GM23338 (cell line): ENCODE measurements at regions not wholly inside any gene's neighbourhood (a gene's known extent, or its start where the extent isn't known, plus 50 kb on each side); places are given as distances from the start of the nearest gene placed in this dataset.

Experiments used
- ATAC-seq: fragments of 200-7000 bp; cut with Tn5 transposase; 3 replicates; pipeline ENCODE4 v1.9.1; 2020
- DNase-seq: peaks from one replicate; pipeline ENCODE4 v3.0.0-alpha.2; 2015; ENCODE audit warnings: low spot score
- H2AFZ ChIP-seq: fragments of 200-600 bp; sonication (generic); 2 replicates; pipeline ENCODE4 v1.8.0; 2016; ENCODE audit warnings: antibody characterized with exemption, mild to moderate bottlenecking, moderate library complexity
- H3F3A ChIP-seq: fragments of 200-600 bp; sonication (generic); replicated peaks from 2 replicates; pipeline ENCODE4 v1.8.0; 2017; ENCODE audit warnings: antibody characterized with exemption, mixed run types, low read depth
- H3K27ac ChIP-seq: fragments of 200-600 bp; sonication (generic); 2 replicates; pipeline ENCODE4 v1.6.1; 2016; ENCODE audit warnings: low read depth
- H3K27me3 ChIP-seq: fragments of 200-600 bp; sonication (generic); 2 replicates; pipeline ENCODE4 v1.8.0; 2016; ENCODE audit warnings: mild to moderate bottlenecking, mixed run types, moderate library complexity; ENCODE audit not compliant: insufficient read depth
- H3K36me3 ChIP-seq: fragments of 200-600 bp; sonication (generic); 2 replicates; pipeline ENCODE4 v1.8.0; 2016; ENCODE audit warnings: mild to moderate bottlenecking; ENCODE audit not compliant: insufficient read depth
- H3K4me1 ChIP-seq: fragments of 200-600 bp; sonication (generic); 2 replicates; pipeline ENCODE4 v1.8.0; 2016; ENCODE audit warnings: mild to moderate bottlenecking, moderate library complexity; ENCODE audit not compliant: insufficient read depth
- H3K4me2 ChIP-seq: fragments of 200-600 bp; sonication (generic); 2 replicates; pipeline ENCODE4 v1.7.1; 2017; ENCODE audit warnings: mixed run types
- H3K4me3 ChIP-seq: fragments of 200-600 bp; sonication (generic); 2 replicates; pipeline ENCODE4 v1.6.1; 2016; ENCODE audit warnings: mixed run types
- H3K79me2 ChIP-seq: fragments of 200-600 bp; sonication (generic); replicated peaks from 2 replicates; pipeline ENCODE4 v1.8.0; 2017; ENCODE audit warnings: mild to moderate bottlenecking; ENCODE audit not compliant: insufficient read depth
- H3K9me2 ChIP-seq: fragments of 200-600 bp; sonication (generic); 2 replicates; pipeline ENCODE4 v1.8.0; 2017; ENCODE audit not compliant: insufficient read depth
- H4K20me1 ChIP-seq: fragments of 200-600 bp; sonication (generic); replicated peaks from 2 replicates; pipeline ENCODE4 v1.8.0; 2017; ENCODE audit warnings: mild to moderate bottlenecking; ENCODE audit not compliant: insufficient read depth
- H3K27ac Mint-ChIP-seq: 2 replicates; pipeline ENCODE4 v1.8.0; 2020; ENCODE audit warnings: inconsistent platforms, mild to moderate bottlenecking, moderate library complexity, mixed read lengths
- H3K27me3 Mint-ChIP-seq: 3 replicates; pipeline ENCODE4 v1.8.0; 2022; ENCODE audit warnings: low read depth, mild to moderate bottlenecking, moderate library complexity, mixed read lengths, inconsistent platforms; ENCODE audit not compliant: insufficient read depth, poor library complexity
- H3K36me3 Mint-ChIP-seq: 3 replicates; pipeline ENCODE4 v1.8.0; 2021; ENCODE audit warnings: low read depth, mild to moderate bottlenecking, inconsistent platforms, moderate library complexity, mixed read lengths
- H3K4me1 Mint-ChIP-seq: 3 replicates; pipeline ENCODE4 v1.8.0; 2020; ENCODE audit warnings: mild to moderate bottlenecking, inconsistent platforms, mixed read lengths
- H3K4me3 Mint-ChIP-seq: 3 replicates; pipeline ENCODE4 v1.8.0; 2021; ENCODE audit warnings: moderate library complexity, mild to moderate bottlenecking, inconsistent platforms, mixed read lengths
- H3K9me3 Mint-ChIP-seq: 3 replicates; pipeline ENCODE4 v1.8.0; 2020; ENCODE audit warnings: moderate library complexity, mild to moderate bottlenecking, inconsistent platforms, mixed read lengths
- JUNB ChIP-seq: IDR thresholded peaks from one replicate; pipeline ENCODE4 v1.6.1; 2016; ENCODE audit warnings: antibody characterized with exemption; ENCODE audit not compliant: unreplicated experiment
- POLR2AphosphoS5 ChIP-seq: IDR thresholded peaks from 2 replicates; pipeline ENCODE4 v1.6.1; 2016; ENCODE audit warnings: antibody characterized with exemption, low read depth
- ZNF462 ChIP-seq: fragments of 250-450 bp; sonication (Bioruptor Pico); IDR thresholded peaks from 2 replicates; pipeline ENCODE4 v1.5.0; 2020; ENCODE audit warnings: mild to moderate bottlenecking, moderate library complexity
- TF ChIP-seq, protein P1 (sequence below): IDR thresholded peaks from one replicate; pipeline ENCODE4 v1.6.1; 2018; ENCODE audit warnings: antibody characterized with exemption; ENCODE audit not compliant: unreplicated experiment

DNA sequence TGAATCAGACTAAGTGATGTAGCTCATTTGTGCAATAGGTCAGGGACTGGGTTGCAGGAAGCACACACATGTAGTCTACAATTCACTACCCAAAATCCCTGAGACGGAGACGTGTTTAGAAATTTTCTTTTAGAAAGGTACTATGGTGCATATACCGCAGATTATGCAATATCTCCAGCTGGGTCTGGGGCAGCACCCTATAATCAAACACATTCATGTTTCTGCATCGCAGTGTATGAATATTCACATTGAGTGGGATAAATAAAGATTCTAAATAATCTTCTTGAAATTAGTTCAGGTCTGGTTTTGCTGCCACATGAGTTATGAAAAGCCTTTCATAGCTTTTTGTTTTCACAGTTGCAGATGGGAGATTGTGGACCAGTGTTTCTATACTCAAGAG, 395.7 kb upstream of the FANCL start:
- no peak overlapping the region for H3K4me3 Mint-ChIP-seq
- no peaks in the 10 kb centered on the region for H3F3A ChIP-seq
- H3K27me3 ChIP-seq, result no peaks in the 10 kb centered on the region
- no peak overlapping the region for H3K4me2 ChIP-seq
- peaks cover 29% of the 10 kb centered on the region for H3K4me1 ChIP-seq
- no peaks in the 10 kb centered on the region for H4K20me1 ChIP-seq
- H3K36me3 Mint-ChIP-seq, result no peaks in the 10 kb centered on the region
- H3K9me3 Mint-ChIP-seq, result no peaks in the 10 kb centered on the region
- no peaks in the 10 kb centered on the region for H3K27me3 Mint-ChIP-seq
- H2AFZ ChIP-seq, result no peak overlapping the region
- DNase-seq (no peak), ATAC-seq (no peak)
- H3K36me3 ChIP-seq, result no peaks in the 10 kb centered on the region
- H3K9me2 ChIP-seq, result no peaks in the 10 kb centered on the region
- TF ChIP-seq POLR2AphosphoS5 (no peak), ZNF462 (CRISPR knock-in tag) (no peak), JUNB (no peak)
- TF ChIP-seq, protein P1, sequence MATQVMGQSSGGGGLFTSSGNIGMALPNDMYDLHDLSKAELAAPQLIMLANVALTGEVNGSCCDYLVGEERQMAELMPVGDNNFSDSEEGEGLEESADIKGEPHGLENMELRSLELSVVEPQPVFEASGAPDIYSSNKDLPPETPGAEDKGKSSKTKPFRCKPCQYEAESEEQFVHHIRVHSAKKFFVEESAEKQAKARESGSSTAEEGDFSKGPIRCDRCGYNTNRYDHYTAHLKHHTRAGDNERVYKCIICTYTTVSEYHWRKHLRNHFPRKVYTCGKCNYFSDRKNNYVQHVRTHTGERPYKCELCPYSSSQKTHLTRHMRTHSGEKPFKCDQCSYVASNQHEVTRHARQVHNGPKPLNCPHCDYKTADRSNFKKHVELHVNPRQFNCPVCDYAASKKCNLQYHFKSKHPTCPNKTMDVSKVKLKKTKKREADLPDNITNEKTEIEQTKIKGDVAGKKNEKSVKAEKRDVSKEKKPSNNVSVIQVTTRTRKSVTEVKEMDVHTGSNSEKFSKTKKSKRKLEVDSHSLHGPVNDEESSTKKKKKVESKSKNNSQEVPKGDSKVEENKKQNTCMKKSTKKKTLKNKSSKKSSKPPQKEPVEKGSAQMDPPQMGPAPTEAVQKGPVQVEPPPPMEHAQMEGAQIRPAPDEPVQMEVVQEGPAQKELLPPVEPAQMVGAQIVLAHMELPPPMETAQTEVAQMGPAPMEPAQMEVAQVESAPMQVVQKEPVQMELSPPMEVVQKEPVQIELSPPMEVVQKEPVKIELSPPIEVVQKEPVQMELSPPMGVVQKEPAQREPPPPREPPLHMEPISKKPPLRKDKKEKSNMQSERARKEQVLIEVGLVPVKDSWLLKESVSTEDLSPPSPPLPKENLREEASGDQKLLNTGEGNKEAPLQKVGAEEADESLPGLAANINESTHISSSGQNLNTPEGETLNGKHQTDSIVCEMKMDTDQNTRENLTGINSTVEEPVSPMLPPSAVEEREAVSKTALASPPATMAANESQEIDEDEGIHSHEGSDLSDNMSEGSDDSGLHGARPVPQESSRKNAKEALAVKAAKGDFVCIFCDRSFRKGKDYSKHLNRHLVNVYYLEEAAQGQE, result no peak
- no peaks in the 10 kb centered on the region for H3K79me2 ChIP-seq
- H3K4me1 Mint-ChIP-seq, result peaks cover 54% of the 10 kb centered on the region
- no peak overlapping the region for H3K27ac ChIP-seq
- H3K4me3 ChIP-seq, result no peak overlapping the region
- no peak overlapping the region for H3K27ac Mint-ChIP-seq
